ENCODE measurements at regions not wholly inside any gene's neighbourhood (a gene's known extent, or its start where the extent isn't known, plus 50 kb on each side); places are given as distances from the start of the nearest gene placed in this dataset.

- CTCF ChIA-PET, result no interaction called here
- no peak overlapping the region for H2AFZ ChIP-seq (ENCODE audit: low read depth, low read length)
- no TSS peak for BruUV-seq (replicated peaks)
Observed at GRCh38 chr2:235406430-235406829, 87.4 kb upstream of the AGAP1 start.

More at GRCh38 chr2:235406430-235406829, 87.4 kb upstream of the AGAP1 start:
- FAIRE-seq (no peak), DNase-seq (ENCODE audit: low read depth, low spot score) (no peak)
- no peaks in the 10 kb centered on the region for H3K9me1 ChIP-seq (replicated peaks; ENCODE audit: control insufficient read depth, extremely low read depth, insufficient read depth, low read length)
- no peaks in the 10 kb centered on the region for H3K27me3 ChIP-seq (ENCODE audit: control insufficient read depth in 2 of 2, insufficient read depth in 2 of 2, low read length in 2 of 2)
- H3K4me1 ChIP-seq (ENCODE audit: control insufficient read depth, extremely low read depth, insufficient read depth, low read length), result no peaks in the 10 kb centered on the region
- TF ChIP-seq FOS (IDR thresholded peaks at IDR 0.05; ENCODE audit: borderline replicate concordance, insufficient read depth, low read length), result no peak
- TF ChIP-seq MYC (IDR thresholded peaks at IDR 0.05; ENCODE audit: low read depth, low read length), result no peak
- no peak for TF ChIP-seq POLR2AphosphoS5 (IDR thresholded peaks at IDR 0.05; ENCODE audit: insufficient read depth, low read depth, low read length)
- no peak for TF ChIP-seq GATA2 (IDR thresholded peaks at IDR 0.05; ENCODE audit: insufficient read depth, insufficient read length, low read depth, low read length)
- no peak for TF ChIP-seq POLR2A (IDR thresholded peaks at IDR 0.05; ENCODE audit: low read depth, low read length)
- no peak for TF ChIP-seq MAX (IDR thresholded peaks at IDR 0.05; ENCODE audit: insufficient read depth, insufficient read length)
- no peak for TF ChIP-seq JUN (IDR thresholded peaks at IDR 0.05; ENCODE audit: borderline replicate concordance, insufficient read depth, insufficient read length, low read depth)
- TF ChIP-seq CTCF (IDR thresholded peaks at IDR 0.05; ENCODE audit: extremely low read depth in 1 of 2, insufficient read depth in 1 of 2, low read depth in 1 of 2, low read length in 2 of 2), result no peak
- TF ChIP-seq EZH2 (IDR thresholded peaks at IDR 0.05; ENCODE audit: borderline replicate concordance, low read depth, low read length, severe bottlenecking), result no peak
- H4K20me1 ChIP-seq (replicated peaks; ENCODE audit: control insufficient read depth, extremely low read depth, insufficient read depth, low read length), result no peaks in the 10 kb centered on the region
- dilution Hi-C loops (cut with MboI; ENCODE audit: extremely low pct_ligation_motif_present, low sequenced_read_pairs) (no loop called here), intact Hi-C loops (cut with micrococcal nuclease) (no loop called here)
- no peak overlapping the region for H3K4me3 ChIP-seq (replicated peaks in 1 of 3; ENCODE audit: insufficient read depth in 1 of 3, low read depth in 1 of 3, low read length in 3 of 3)
- H3K36me3 ChIP-seq (ENCODE audit: control insufficient read depth in 2 of 2, extremely low read depth in 1 of 2, insufficient read depth in 2 of 2, low read length in 2 of 2), result no peaks in the 10 kb centered on the region
- no peaks in the 10 kb centered on the region for H3K9me3 ChIP-seq (replicated peaks; ENCODE audit: control insufficient read depth, insufficient read depth, low read length)
- no peak overlapping the region for H3K27ac ChIP-seq (ENCODE audit: insufficient read depth, low read depth, low read length)
- H3K79me2 ChIP-seq (ENCODE audit: control insufficient read depth, insufficient read depth, low read length), result no peaks in the 10 kb centered on the region
- no peak overlapping the region for H3K9ac ChIP-seq (replicated peaks; ENCODE audit: extremely low read depth, insufficient read depth, low read length)
- POLR2A ChIA-PET, result no interaction called here
- H3K4me2 ChIP-seq (ENCODE audit: insufficient read depth, low read length), result no peak overlapping the region
